ENCODE measurements at regions not wholly inside any gene's neighbourhood (a gene's known extent, or its start where the extent isn't known, plus 50 kb on each side); places are given as distances from the start of the nearest gene placed in this dataset.
A peak's percentile ranks its signal among the peaks of the same experiment; 100 is the strongest.

DNA sequence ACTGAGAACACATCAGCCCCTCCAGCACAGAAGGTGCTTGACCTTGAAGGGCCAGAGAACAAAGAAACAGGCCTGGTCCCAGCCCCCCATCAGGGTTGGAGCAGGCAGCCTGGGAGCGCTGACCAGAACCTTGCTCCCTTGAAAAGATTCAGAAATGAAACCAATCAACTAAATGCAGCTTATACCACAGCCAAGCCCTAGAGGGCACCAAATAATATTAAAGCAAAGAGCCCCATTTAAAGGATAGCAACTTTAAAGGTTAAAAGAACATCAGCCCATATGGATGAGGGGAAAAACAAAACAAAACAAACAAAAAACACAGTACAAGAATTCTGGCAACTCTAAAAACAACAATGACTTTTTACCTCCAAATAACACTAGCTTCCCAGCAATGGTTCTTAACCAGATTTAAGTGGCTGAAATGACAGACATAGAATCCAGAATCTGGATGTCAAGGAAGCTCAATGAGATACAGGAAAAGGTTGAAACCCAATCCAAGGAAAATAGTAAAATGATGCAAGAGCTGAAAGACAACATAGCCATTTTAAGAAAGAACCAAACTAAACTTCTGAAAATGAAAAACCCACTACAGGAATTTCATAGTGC, 471.9 kb downstream of the MTRR start:
- ATAC-seq, result peak; percentile 86

DNA sequence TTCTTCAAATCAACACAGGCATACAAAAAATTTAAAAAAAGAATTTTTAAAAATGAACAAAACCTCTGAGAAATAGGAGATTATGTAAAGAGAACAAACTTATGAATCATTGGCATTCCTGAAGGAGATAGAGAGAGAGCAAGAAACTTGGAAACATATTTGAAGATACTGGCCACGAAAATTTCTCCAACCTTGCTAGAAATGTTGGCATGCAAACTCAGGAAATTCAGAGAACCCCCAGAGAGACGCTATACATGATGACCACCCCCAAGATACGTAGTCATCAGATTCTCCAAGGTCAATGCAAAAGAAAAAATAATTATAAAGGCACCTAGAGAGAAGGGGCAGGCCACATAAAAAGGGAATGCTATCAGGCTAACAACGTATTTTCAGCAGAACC, 472.5 kb downstream of the MTRR start:
- ATAC-seq, result no peak
- TF ChIP-seq, protein P1, sequence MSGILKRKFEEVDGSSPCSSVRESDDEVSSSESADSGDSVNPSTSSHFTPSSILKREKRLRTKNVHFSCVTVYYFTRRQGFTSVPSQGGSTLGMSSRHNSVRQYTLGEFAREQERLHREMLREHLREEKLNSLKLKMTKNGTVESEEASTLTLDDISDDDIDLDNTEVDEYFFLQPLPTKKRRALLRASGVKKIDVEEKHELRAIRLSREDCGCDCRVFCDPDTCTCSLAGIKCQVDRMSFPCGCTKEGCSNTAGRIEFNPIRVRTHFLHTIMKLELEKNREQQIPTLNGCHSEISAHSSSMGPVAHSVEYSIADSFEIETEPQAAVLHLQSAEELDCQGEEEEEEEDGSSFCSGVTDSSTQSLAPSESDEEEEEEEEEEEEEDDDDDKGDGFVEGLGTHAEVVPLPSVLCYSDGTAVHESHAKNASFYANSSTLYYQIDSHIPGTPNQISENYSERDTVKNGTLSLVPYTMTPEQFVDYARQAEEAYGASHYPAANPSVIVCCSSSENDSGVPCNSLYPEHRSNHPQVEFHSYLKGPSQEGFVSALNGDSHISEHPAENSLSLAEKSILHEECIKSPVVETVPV (CRISPR knock-in tag; IDR thresholded peaks at IDR 0.05), result no peak
- TF ChIP-seq, protein P2, sequence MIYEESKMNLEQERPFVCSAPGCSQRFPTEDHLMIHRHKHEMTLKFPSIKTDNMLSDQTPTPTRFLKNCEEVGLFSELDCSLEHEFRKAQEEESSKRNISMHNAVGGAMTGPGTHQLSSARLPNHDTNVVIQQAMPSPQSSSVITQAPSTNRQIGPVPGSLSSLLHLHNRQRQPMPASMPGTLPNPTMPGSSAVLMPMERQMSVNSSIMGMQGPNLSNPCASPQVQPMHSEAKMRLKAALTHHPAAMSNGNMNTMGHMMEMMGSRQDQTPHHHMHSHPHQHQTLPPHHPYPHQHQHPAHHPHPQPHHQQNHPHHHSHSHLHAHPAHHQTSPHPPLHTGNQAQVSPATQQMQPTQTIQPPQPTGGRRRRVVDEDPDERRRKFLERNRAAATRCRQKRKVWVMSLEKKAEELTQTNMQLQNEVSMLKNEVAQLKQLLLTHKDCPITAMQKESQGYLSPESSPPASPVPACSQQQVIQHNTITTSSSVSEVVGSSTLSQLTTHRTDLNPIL (CRISPR knock-in tag; IDR thresholded peaks at IDR 0.05; ENCODE audit: low read depth), result no peak
- no peak for TF ChIP-seq SNAI2 (CRISPR knock-in tag; IDR thresholded peaks at IDR 0.05)
- no peak for TF ChIP-seq TCF4 (CRISPR knock-in tag; IDR thresholded peaks at IDR 0.05; ENCODE audit: borderline replicate concordance)
- TF ChIP-seq ZNF8 (CRISPR knock-in tag; IDR thresholded peaks at IDR 0.05), result no peak
- TF ChIP-seq TOX (CRISPR knock-in tag; IDR thresholded peaks at IDR 0.05; ENCODE audit: borderline replicate concordance), result no peak
- TF ChIP-seq ZNF565 (CRISPR knock-in tag; conservative IDR thresholded peaks at IDR 0.05; ENCODE audit: low read depth), result no peak
- TF ChIP-seq ZFP3 (CRISPR knock-in tag; IDR thresholded peaks at IDR 0.05), result no peak
- TF ChIP-seq OSR1 (CRISPR knock-in tag; IDR thresholded peaks at IDR 0.05), result no peak
- no peak for TF ChIP-seq ESRRG (CRISPR knock-in tag; IDR thresholded peaks at IDR 0.05)

More for the DNA sequence above, 471.9 kb downstream of the MTRR start:
- no peak for TF ChIP-seq TOX (CRISPR knock-in tag; IDR thresholded peaks at IDR 0.05; ENCODE audit: borderline replicate concordance)
- no peak for TF ChIP-seq TCF4 (CRISPR knock-in tag; IDR thresholded peaks at IDR 0.05; ENCODE audit: borderline replicate concordance)
- no peak for TF ChIP-seq PPARA (CRISPR knock-in tag; IDR thresholded peaks at IDR 0.05; ENCODE audit: borderline replicate concordance)
- no peak for TF ChIP-seq ZC3H10 (CRISPR knock-in tag; IDR thresholded peaks at IDR 0.05)
- TF ChIP-seq ESRRG (CRISPR knock-in tag; IDR thresholded peaks at IDR 0.05), result no peak
- TF ChIP-seq RARB (CRISPR knock-in tag; IDR thresholded peaks at IDR 0.05), result no peak
- TF ChIP-seq, protein P3, sequence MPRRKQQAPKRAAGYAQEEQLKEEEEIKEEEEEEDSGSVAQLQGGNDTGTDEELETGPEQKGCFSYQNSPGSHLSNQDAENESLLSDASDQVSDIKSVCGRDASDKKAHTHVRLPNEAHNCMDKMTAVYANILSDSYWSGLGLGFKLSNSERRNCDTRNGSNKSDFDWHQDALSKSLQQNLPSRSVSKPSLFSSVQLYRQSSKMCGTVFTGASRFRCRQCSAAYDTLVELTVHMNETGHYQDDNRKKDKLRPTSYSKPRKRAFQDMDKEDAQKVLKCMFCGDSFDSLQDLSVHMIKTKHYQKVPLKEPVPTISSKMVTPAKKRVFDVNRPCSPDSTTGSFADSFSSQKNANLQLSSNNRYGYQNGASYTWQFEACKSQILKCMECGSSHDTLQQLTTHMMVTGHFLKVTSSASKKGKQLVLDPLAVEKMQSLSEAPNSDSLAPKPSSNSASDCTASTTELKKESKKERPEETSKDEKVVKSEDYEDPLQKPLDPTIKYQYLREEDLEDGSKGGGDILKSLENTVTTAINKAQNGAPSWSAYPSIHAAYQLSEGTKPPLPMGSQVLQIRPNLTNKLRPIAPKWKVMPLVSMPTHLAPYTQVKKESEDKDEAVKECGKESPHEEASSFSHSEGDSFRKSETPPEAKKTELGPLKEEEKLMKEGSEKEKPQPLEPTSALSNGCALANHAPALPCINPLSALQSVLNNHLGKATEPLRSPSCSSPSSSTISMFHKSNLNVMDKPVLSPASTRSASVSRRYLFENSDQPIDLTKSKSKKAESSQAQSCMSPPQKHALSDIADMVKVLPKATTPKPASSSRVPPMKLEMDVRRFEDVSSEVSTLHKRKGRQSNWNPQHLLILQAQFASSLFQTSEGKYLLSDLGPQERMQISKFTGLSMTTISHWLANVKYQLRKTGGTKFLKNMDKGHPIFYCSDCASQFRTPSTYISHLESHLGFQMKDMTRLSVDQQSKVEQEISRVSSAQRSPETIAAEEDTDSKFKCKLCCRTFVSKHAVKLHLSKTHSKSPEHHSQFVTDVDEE (CRISPR knock-in tag; IDR thresholded peaks at IDR 0.05), result no peak
- TF ChIP-seq ARNTL (CRISPR knock-in tag; IDR thresholded peaks at IDR 0.05; ENCODE audit: borderline replicate concordance, low read depth), result no peak
- no peak for TF ChIP-seq ZNF8 (CRISPR knock-in tag; IDR thresholded peaks at IDR 0.05)
- TF ChIP-seq BACH2 (CRISPR knock-in tag; IDR thresholded peaks at IDR 0.05; ENCODE audit: borderline replicate concordance), result no peak
- TF ChIP-seq, protein P4, sequence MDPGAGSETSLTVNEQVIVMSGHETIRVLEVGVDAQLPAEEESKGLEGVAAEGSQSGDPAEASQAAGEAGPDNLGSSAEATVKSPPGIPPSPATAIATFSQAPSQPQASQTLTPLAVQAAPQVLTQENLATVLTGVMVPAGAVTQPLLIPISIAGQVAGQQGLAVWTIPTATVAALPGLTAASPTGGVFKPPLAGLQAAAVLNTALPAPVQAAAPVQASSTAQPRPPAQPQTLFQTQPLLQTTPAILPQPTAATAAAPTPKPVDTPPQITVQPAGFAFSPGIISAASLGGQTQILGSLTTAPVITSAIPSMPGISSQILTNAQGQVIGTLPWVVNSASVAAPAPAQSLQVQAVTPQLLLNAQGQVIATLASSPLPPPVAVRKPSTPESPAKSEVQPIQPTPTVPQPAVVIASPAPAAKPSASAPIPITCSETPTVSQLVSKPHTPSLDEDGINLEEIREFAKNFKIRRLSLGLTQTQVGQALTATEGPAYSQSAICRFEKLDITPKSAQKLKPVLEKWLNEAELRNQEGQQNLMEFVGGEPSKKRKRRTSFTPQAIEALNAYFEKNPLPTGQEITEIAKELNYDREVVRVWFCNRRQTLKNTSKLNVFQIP (CRISPR knock-in tag; IDR thresholded peaks at IDR 0.05; ENCODE audit: borderline replicate concordance, low read depth), result no peak
- TF ChIP-seq, protein P2 (CRISPR knock-in tag; IDR thresholded peaks at IDR 0.05; ENCODE audit: low read depth), result no peak
- no peak for TF ChIP-seq ZNF70 (CRISPR knock-in tag; IDR thresholded peaks at IDR 0.05)
- no peak for TF ChIP-seq ZNF565 (CRISPR knock-in tag; conservative IDR thresholded peaks at IDR 0.05; ENCODE audit: low read depth)
- TF ChIP-seq ZFP30 (CRISPR knock-in tag; IDR thresholded peaks at IDR 0.05), result no peak
- TF ChIP-seq, protein P1 (CRISPR knock-in tag; IDR thresholded peaks at IDR 0.05), result no peak
- TF ChIP-seq CSDC2 (CRISPR knock-in tag; IDR thresholded peaks at IDR 0.05), result no peak
- no peak for TF ChIP-seq OSR1 (CRISPR knock-in tag; IDR thresholded peaks at IDR 0.05)

Data from SK-N-SH treated with all-trans-retinoic acid at 6 μM for 48 hours (cell line).